Ishikawa (cell line): ENCODE measurements at regions not wholly inside any gene's neighbourhood (a gene's known extent, or its start where the extent isn't known, plus 50 kb on each side); places are given as distances from the start of the nearest gene placed in this dataset.

Experiments used
- CEBPB ChIP-seq: IDR thresholded peaks from 2 replicates; pipeline ENCODE4 v1.6.1; 2012
- CREB1 ChIP-seq: IDR thresholded peaks from 2 replicates; pipeline ENCODE4 v1.6.1; 2012; ENCODE audit warnings: low read depth
- EGR1 ChIP-seq: IDR thresholded peaks from 2 replicates; pipeline ENCODE4 v1.6.1; 2012
- EP300 ChIP-seq: IDR thresholded peaks from 2 replicates; pipeline ENCODE4 v1.6.1; 2012; ENCODE audit warnings: borderline replicate concordance
- FOXM1 ChIP-seq: IDR thresholded peaks from 2 replicates; pipeline ENCODE4 v1.6.1; 2012; ENCODE audit warnings: low read depth, borderline replicate concordance
- MAX ChIP-seq: IDR thresholded peaks from 2 replicates; pipeline ENCODE4 v1.6.1; 2012
- NFIC ChIP-seq: IDR thresholded peaks from 2 replicates; pipeline ENCODE4 v1.6.1; 2012
- RAD21 ChIP-seq: IDR thresholded peaks from 2 replicates; pipeline ENCODE4 v1.6.1; 2012; ENCODE audit warnings: low read depth
- REST ChIP-seq: IDR thresholded peaks from 2 replicates; pipeline ENCODE4 v1.6.1; 2012; ENCODE audit warnings: low read depth, mild to moderate bottlenecking
- TAF1 ChIP-seq: IDR thresholded peaks from 2 replicates; pipeline ENCODE4 v1.6.1; 2012; ENCODE audit warnings: low read depth, mild to moderate bottlenecking
- TCF12 ChIP-seq: IDR thresholded peaks from 2 replicates; pipeline ENCODE4 v1.6.1; 2012; ENCODE audit warnings: low read depth
- TEAD4 ChIP-seq: IDR thresholded peaks from 2 replicates; pipeline ENCODE4 v1.6.1; 2012
- YY1 ChIP-seq: IDR thresholded peaks from 2 replicates; pipeline ENCODE4 v1.6.1; 2012; ENCODE audit warnings: low read depth
- ZBTB7A ChIP-seq: IDR thresholded peaks from 2 replicates; pipeline ENCODE4 v1.6.1; 2012; ENCODE audit warnings: low read depth
- TF ChIP-seq, protein P1 (sequence below): IDR thresholded peaks from 2 replicates; pipeline ENCODE4 v1.6.1; 2012

GRCh38 chr4:154143720-154144119 lies 347.9 kb downstream of the DCHS2 start:
- TF ChIP-seq TCF12, result no peak
- TF ChIP-seq, protein P1, sequence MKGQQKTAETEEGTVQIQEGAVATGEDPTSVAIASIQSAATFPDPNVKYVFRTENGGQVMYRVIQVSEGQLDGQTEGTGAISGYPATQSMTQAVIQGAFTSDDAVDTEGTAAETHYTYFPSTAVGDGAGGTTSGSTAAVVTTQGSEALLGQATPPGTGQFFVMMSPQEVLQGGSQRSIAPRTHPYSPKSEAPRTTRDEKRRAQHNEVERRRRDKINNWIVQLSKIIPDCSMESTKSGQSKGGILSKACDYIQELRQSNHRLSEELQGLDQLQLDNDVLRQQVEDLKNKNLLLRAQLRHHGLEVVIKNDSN, result no peak
- no peak for TF ChIP-seq NFIC
- TF ChIP-seq YY1, result no peak
- TF ChIP-seq CREB1, result no peak
- TF ChIP-seq EGR1, result no peak
- no peak for TF ChIP-seq REST
- TF ChIP-seq TAF1, result no peak
- TF ChIP-seq TEAD4, result no peak
- no peak for TF ChIP-seq CEBPB
- no peak for TF ChIP-seq RAD21
- TF ChIP-seq ZBTB7A, result no peak
- no peak for TF ChIP-seq MAX
- TF ChIP-seq FOXM1, result no peak

DNA sequence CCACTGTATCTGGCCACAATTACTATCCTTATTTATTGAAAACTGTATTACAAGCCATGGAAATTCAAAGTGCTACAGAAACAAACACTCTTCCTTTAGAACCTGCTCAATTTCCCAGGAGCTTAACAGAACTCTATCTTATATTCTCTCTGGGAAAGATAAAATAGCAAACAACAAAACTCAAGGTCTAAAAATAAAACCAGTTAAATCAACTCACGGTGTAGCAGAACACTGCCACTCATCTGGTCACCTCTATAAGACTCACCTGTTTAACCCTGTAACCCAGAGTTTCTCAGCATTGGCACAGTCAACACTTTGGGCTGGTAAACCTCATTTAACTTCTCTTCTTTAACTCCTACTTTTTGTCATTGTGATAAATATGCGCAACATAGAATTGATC lies 348.9 kb downstream of the DCHS2 start:
- no peak for TF ChIP-seq RAD21
- no peak for TF ChIP-seq EP300

GRCh38 chr4:154140869-154141268 lies 350.7 kb downstream of the DCHS2 start:
- TF ChIP-seq EGR1 (no peak), FOXM1 (no peak), ZBTB7A (no peak), REST (no peak), NFIC (no peak), RAD21 (no peak), EP300 (no peak)

DNA sequence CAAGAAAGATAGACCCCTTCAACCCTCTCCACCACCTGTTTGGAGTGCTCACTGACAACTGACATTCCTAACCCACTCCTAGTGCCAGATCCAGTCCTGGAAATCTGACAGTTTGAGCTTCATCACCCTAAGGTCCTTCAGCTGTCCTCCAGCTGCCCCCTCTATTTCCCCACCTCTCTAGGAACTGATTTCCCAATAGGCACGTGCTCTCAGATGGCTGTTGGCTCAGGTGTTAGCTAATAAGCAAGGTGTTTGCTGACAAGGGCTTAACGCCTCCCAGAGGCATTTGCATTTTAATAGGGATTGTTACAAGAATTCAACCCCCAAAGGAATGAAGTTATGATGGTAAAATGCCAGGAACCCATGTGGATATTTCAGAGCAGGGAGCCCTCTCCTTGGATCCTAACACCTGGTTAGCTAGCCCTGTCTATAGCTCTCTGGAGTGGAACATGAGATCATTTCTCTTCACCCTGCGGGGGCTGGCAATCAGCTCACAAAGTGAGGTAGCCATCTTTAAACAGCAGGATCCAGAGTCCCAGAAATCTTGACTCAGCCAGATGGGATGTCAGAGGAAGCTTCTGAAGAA lies 348.5 kb upstream of the SFRP2 start:
- TF ChIP-seq TEAD4 (no peak), MAX (no peak), YY1 (no peak)

DNA sequence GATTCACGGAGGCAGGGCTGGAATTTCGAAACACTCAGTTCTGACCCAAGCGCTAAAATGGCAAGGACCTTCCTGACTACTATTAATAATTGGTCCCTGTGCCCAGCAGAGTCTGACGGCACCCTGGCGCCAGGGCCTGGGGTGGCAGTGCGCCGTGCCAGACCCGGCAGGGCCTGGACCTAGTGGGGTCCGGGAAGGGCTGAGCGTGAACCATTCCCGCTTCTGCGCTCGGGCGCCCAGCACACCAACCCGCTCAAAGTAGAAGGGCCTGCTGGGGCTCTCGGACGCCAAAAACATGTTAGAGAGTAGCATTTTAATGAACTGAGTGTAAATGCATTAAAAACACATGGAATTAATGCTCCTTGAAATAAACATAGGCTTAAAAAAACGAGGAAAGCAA lies 346.7 kb upstream of the SFRP2 start:
- TF ChIP-seq EGR1 (no peak), TCF12 (no peak), ZBTB7A (no peak), MAX (no peak), CREB1 (no peak), RAD21 (no peak), FOXM1 (no peak), TAF1 (no peak)
- TF ChIP-seq, protein P1, result no peak

GRCh38 chr4:154132406-154132805 lies 343.5 kb upstream of the SFRP2 start:
- TF ChIP-seq YY1 (no peak), EP300 (no peak), TEAD4 (no peak), CEBPB (no peak), FOXM1 (no peak), TAF1 (no peak)

- TF ChIP-seq REST (no peak), TEAD4 (no peak), NFIC (no peak), EP300 (no peak), TAF1 (no peak), CEBPB (no peak), EGR1 (no peak), RAD21 (no peak), TCF12 (no peak), ZBTB7A (no peak), CREB1 (no peak), MAX (no peak), FOXM1 (no peak), YY1 (no peak)
- TF ChIP-seq, protein P1, result no peak
Observed at GRCh38 chr4:154126276-154126675, 337.4 kb upstream of the SFRP2 start.
